Adrenal gland (tissue), 5 donors: ENCODE measurements at regions not wholly inside any gene's neighbourhood (a gene's known extent, or its start where the extent isn't known, plus 50 kb on each side); places are given as distances from the start of the nearest gene placed in this dataset.

ENCODE experiments used
- CTCF ChIP-seq, 6 experiments: fragments of 450-650 bp in 4 of 6; fragments of 200-600 bp in 2 of 6; sonication (generic) in 1 of 6; IDR thresholded peaks; 1 replicate in 5 of 6; 2 replicates in 1 of 6; pipeline versions ENCODE4 v1.5.1 to v1.8.0; 2016 to 2021; ENCODE audit warnings: antibody characterized with exemption in 6 of 6, mild to moderate bottlenecking in 2 of 6, moderate library complexity in 1 of 6
- POLR2A ChIP-seq, 2 donors: fragments of 450-650 bp; IDR thresholded peaks; one replicate each; pipeline ENCODE4 v1.6.1; 2017; ENCODE audit warnings: antibody characterized with exemption in 2 of 2, mild to moderate bottlenecking in 2 of 2, moderate library complexity in 1 of 2
- donor health status: DM: no; HTN: no; CAD: no.

- no peak for TF ChIP-seq CTCF (IDR thresholded peaks at IDR 0.05)
- TF ChIP-seq POLR2A (IDR thresholded peaks at IDR 0.05) = no peak
These were observed 174.1 kb upstream of the STARD13 start for GRCh38 chr13:33459702-33460101.
